Stomach (tissue), 8 donors: ENCODE measurements at regions not wholly inside any gene's neighbourhood (a gene's known extent, or its start where the extent isn't known, plus 50 kb on each side); places are given as distances from the start of the nearest gene placed in this dataset.

ENCODE experiments used
- DNase-seq, 2 donors: peaks; one replicate each; pipeline versions ENCODE4 v3.0.0 to v3.0.0-alpha.2; 2013 to 2019
- H3K27ac ChIP-seq, 5 donors: fragments of 200-600 bp in 4 of 5; sonication (generic) in 4 of 5; one replicate each; pipeline ENCODE4 v1.5.1; 2013 to 2019; ENCODE audit warnings: mild to moderate bottlenecking in 1 of 5, moderate library complexity in 1 of 5
- H3K27me3 ChIP-seq, 3 donors: fragments of 200-600 bp; sonication (generic); one replicate each; pipeline ENCODE4 v1.5.1; 2017 to 2019; ENCODE audit warnings: mixed run types in 1 of 3
- H3K36me3 ChIP-seq, 4 donors: fragments of 200-600 bp; sonication (generic); 1 replicate in 3 of 4; 2 replicates in 1 of 4; pipeline ENCODE4 v1.5.1; 2016 to 2019
- H3K4me1 ChIP-seq, 4 donors: fragments of 200-600 bp; sonication (generic); one replicate each; pipeline ENCODE4 v1.5.1; 2016 to 2019
- H3K4me3 ChIP-seq, 4 donors: fragments of 200-600 bp; sonication (generic) in 3 of 4; one replicate each; pipeline ENCODE4 v1.5.1; 2016 to 2019; ENCODE audit warnings: mild to moderate bottlenecking in 1 of 4
- H3K9me3 ChIP-seq, 4 donors: fragments of 200-600 bp; sonication (generic); one replicate each; pipeline ENCODE4 v1.5.1; 2016 to 2019
- CTCF ChIP-seq, 7 experiments: fragments of 450-650 bp in 4 of 7; fragments of 200-600 bp in 3 of 7; sonication (generic) in 3 of 7; IDR thresholded peaks; one replicate each; pipeline ENCODE4 v1.5.1; 2016 to 2019; ENCODE audit warnings: antibody characterized with exemption in 7 of 7, control low read depth in 2 of 7, mild to moderate bottlenecking in 1 of 7
- EP300 ChIP-seq: sonication (generic); formaldehyde crosslinking; IDR thresholded peaks from one replicate; pipeline ENCODE4 v1.6.1; 2017; ENCODE audit warnings: antibody characterized with exemption
- POLR2A ChIP-seq, 4 donors: fragments of 450-650 bp; IDR thresholded peaks; one replicate each; pipeline ENCODE4 v1.6.1; 2016; ENCODE audit warnings: antibody characterized with exemption in 4 of 4, control low read depth in 2 of 4, mild to moderate bottlenecking in 1 of 4, moderate library complexity in 1 of 4
- POLR2AphosphoS5 ChIP-seq, 3 donors: sonication (generic); formaldehyde crosslinking; IDR thresholded peaks; one replicate each; pipeline ENCODE4 v1.6.1; 2016; ENCODE audit warnings: antibody characterized with exemption in 3 of 3
- WGBS, 5 donors: extraction: QIAGEN DNeasy Blood & Tissue Kit in 3 of 5; methylation state at CpG; one replicate each; pipeline versions ENCODE4 v1.1.5 to v1.1.7; 2013 to 2018; 5-methylcytosine and 5-hydroxymethylcytosine counted together
- intact Hi-C: fragments of 100-400 bp; cut with DNase I; formaldehyde crosslinking; loops from one replicate; pipeline ENCODE4 v1.15.1; 2023; ENCODE audit warnings: low total_unique reads
- donor health status: healthy with polysubstance abuse.
- donor health status: Bipolar disorder and iron deficiency.
- donor health status: healthy.

- intact Hi-C loops = no loop called here
- Histone ChIP-seq H3K4me1 (no peaks in the 10 kb centered on the region), H3K9me3 (peaks cover 0 to 14% (median 4%) of the 10 kb centered on the region in 4 donors), H3K27me3 (no peaks in the 10 kb centered on the region), H3K36me3 (no peaks in the 10 kb centered on the region), H3K4me3 (no peak overlapping the region), H3K27ac (no peak overlapping the region)
- WGBS, 5 donors = 68 to 84% (median 77%) methylated on average over 3 of the region's 3 CpGs
- TF ChIP-seq CTCF (IDR thresholded peaks at IDR 0.05) = no peak
- TF ChIP-seq EP300 = no peak
- TF ChIP-seq POLR2A (IDR thresholded peaks at IDR 0.05) = no peak
- no peak for TF ChIP-seq POLR2AphosphoS5 (IDR thresholded peaks at IDR 0.05)
- DNase-seq = no peak
Measured at GRCh38 chr11:98155696-98156095, 865.1 kb upstream of the CNTN5 start.

- Histone ChIP-seq H3K27me3 (no peaks in the 10 kb centered on the region), H3K4me3 (no peak overlapping the region), H3K4me1 (no peaks in the 10 kb centered on the region), H3K9me3 (peaks cover 0 to 10% (median 3%) of the 10 kb centered on the region in 4 donors), H3K27ac (no peak overlapping the region), H3K36me3 (no peaks in the 10 kb centered on the region)
- intact Hi-C loops = no loop called here
- TF ChIP-seq CTCF (IDR thresholded peaks at IDR 0.05) = no peak
- TF ChIP-seq EP300 = no peak
- DNase-seq = no peak
- WGBS, 5 donors = 63 to 80% (median 74%) methylated on average over 5 of the region's 5 CpGs
Measured at GRCh38 chr11:98177925-98178324, 842.8 kb upstream of the CNTN5 start.

GRCh38 chr11:98180511-98180910, 840.2 kb upstream of the CNTN5 start:
- H3K4me1 ChIP-seq = no peaks in the 10 kb centered on the region
- no peak for TF ChIP-seq CTCF (IDR thresholded peaks at IDR 0.05)
- no peak for TF ChIP-seq POLR2AphosphoS5 (IDR thresholded peaks at IDR 0.05)
- no peak for TF ChIP-seq EP300
- TF ChIP-seq POLR2A (IDR thresholded peaks at IDR 0.05) = no peak
- intact Hi-C loops = no loop called here
- no peak for DNase-seq
- no peak overlapping the region for H3K4me3 ChIP-seq
- H3K27me3 ChIP-seq = no peaks in the 10 kb centered on the region
- no peaks in the 10 kb centered on the region for H3K36me3 ChIP-seq
- no peak overlapping the region for H3K27ac ChIP-seq
- WGBS, 5 donors = 71 to 85% (median 75%) methylated on average over 1 of the region's 1 CpG
- peaks cover 3 to 17% (median 9%) of the 10 kb centered on the region in 4 donors for H3K9me3 ChIP-seq

GRCh38 chr11:98180921-98181320, 839.8 kb upstream of the CNTN5 start:
- no peaks in the 10 kb centered on the region for H3K4me1 ChIP-seq
- intact Hi-C loops = no loop called here
- peaks cover 3 to 19% (median 10%) of the 10 kb centered on the region in 4 donors for H3K9me3 ChIP-seq
- no peak overlapping the region for H3K27ac ChIP-seq
- DNase-seq = peak in 1 of 2 donors; percentile 19
- no peak overlapping the region for H3K4me3 ChIP-seq
- H3K36me3 ChIP-seq = no peaks in the 10 kb centered on the region
- TF ChIP-seq POLR2AphosphoS5 (IDR thresholded peaks at IDR 0.05) (no peak), CTCF (IDR thresholded peaks at IDR 0.05) (no peak), POLR2A (IDR thresholded peaks at IDR 0.05) (no peak), EP300 (no peak)
- WGBS, 5 donors = 27 to 47% (median 39%) methylated on average over 2 of the region's 2 CpGs
- H3K27me3 ChIP-seq = no peaks in the 10 kb centered on the region
